ENCODE measurements at regions not wholly inside any gene's neighbourhood (a gene's known extent, or its start where the extent isn't known, plus 50 kb on each side); places are given as distances from the start of the nearest gene placed in this dataset.

DNA sequence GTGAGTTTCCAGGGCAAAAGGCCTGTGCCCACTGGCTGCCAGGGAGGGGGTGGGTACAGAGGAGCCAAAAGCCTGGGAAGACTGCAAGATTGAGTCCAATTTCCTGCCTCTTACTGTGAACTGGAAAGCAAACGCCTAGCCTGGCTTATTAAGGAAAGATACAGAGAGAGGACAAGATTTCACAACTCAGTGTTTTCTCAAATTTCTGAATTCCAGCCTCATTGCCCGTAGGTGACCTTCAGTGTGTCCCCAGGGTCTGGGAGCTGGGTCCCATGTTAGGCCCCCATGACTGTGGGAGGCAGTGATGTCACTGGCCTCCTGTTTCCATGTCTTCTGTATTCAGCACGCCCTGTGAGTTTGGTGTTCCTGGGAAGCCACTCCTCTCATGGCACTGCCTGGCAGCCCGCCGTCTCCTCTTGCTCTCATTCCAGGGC is 60.6 kb upstream of the PTPN3 start:
- DNase-seq: no peak
- Histone ChIP-seq H3K36me3 (ENCODE audit: control insufficient read depth, insufficient read depth, low read length) (no peaks in the 10 kb centered on the region), H3K9me3 (ENCODE audit: control insufficient read depth, low read length) (no peaks in the 10 kb centered on the region), H3K4me3 (ENCODE audit: low read length) (no peak overlapping the region), H3K9ac (ENCODE audit: extremely low read depth, low read length, poor library complexity, severe bottlenecking) (no peak overlapping the region), H3K27ac (ENCODE audit: low read depth, low read length) (no peak overlapping the region), H3K4me1 (ENCODE audit: control insufficient read depth, insufficient read depth, low read length) (peaks cover 2% of the 10 kb centered on the region), H3K27me3 (ENCODE audit: control insufficient read depth, insufficient read depth, low read length, poor library complexity, severe bottlenecking) (no peaks in the 10 kb centered on the region)
- Mint-ChIP-seq H3K4me1 (peaks cover 18% of the 10 kb centered on the region), H3K36me3 (ENCODE audit: low read depth) (no peaks in the 10 kb centered on the region), H3K27me3 (ENCODE audit: insufficient read depth) (peaks cover 7% of the 10 kb centered on the region), H3K4me3 (no peak overlapping the region), H3K27ac (no peak overlapping the region), H3K9me3 (no peaks in the 10 kb centered on the region)
- TF ChIP-seq, protein P1, sequence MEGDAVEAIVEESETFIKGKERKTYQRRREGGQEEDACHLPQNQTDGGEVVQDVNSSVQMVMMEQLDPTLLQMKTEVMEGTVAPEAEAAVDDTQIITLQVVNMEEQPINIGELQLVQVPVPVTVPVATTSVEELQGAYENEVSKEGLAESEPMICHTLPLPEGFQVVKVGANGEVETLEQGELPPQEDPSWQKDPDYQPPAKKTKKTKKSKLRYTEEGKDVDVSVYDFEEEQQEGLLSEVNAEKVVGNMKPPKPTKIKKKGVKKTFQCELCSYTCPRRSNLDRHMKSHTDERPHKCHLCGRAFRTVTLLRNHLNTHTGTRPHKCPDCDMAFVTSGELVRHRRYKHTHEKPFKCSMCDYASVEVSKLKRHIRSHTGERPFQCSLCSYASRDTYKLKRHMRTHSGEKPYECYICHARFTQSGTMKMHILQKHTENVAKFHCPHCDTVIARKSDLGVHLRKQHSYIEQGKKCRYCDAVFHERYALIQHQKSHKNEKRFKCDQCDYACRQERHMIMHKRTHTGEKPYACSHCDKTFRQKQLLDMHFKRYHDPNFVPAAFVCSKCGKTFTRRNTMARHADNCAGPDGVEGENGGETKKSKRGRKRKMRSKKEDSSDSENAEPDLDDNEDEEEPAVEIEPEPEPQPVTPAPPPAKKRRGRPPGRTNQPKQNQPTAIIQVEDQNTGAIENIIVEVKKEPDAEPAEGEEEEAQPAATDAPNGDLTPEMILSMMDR (conservative IDR thresholded peaks at IDR 0.05): no peak
- WGBS, 2 experiments (ENCODE audit: insufficient coverage in 1 of 2, insufficient read length in 1 of 2): 91 to 100% methylated on average over 5 of the region's 5 CpGs

DNA sequence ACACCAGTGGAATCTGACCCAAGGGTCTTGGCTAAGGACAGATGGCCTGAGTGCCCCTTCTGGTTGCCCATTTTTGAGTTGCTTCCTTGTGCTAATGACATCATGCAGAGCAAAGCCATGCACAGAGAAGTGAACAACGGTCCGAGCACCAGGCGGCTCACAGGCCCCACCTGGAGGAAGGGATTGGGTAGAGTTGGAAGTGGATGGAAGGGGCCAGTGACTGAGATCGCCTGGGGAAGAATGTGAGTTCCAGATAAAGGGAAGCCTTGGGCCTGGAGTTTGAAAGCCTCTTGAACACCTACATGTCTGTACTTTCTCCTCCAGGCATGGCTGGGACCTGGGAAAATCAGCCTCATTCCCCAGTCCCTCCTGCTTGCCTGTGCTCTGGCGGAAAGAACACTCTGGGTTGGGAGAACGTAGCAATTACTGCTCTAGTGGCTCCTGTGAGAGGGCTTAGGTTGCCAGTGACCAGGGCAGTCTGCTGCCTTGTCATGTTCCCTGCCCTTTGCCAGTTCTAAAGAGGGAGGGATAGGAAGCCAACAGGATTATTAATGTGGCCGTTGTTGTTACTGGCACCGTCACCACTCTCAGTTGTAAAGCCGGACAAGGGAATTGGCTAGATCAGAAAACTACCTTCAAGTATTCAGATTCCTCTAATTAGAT is 62.5 kb upstream of the PTPN3 start:
- Histone ChIP-seq H3K27me3 (ENCODE audit: control insufficient read depth, insufficient read depth, low read length, poor library complexity, severe bottlenecking) (no peaks in the 10 kb centered on the region), H3K9me3 (ENCODE audit: control insufficient read depth, low read length) (no peaks in the 10 kb centered on the region), H3K4me1 (ENCODE audit: control insufficient read depth, insufficient read depth, low read length) (peaks cover 2% of the 10 kb centered on the region), H3K9ac (ENCODE audit: extremely low read depth, low read length, poor library complexity, severe bottlenecking) (no peak overlapping the region), H3K36me3 (ENCODE audit: control insufficient read depth, insufficient read depth, low read length) (no peaks in the 10 kb centered on the region), H3K27ac (ENCODE audit: low read depth, low read length) (no peak overlapping the region), H3K4me3 (ENCODE audit: low read length) (no peak overlapping the region)
- no peaks in the 10 kb centered on the region for H3K9me3 Mint-ChIP-seq
- H3K4me3 Mint-ChIP-seq: no peak overlapping the region
- H3K4me1 Mint-ChIP-seq: peaks cover 17% of the 10 kb centered on the region
- 67 to 100% methylated on average over 2 to 9 of the region's 9 CpGs for WGBS, 2 experiments (ENCODE audit: insufficient coverage in 1 of 2, insufficient read length in 1 of 2)
- TF ChIP-seq, protein P1 (conservative IDR thresholded peaks at IDR 0.05): peak; percentile 76
- DNase-seq: peak; percentile 82
- H3K27me3 Mint-ChIP-seq (ENCODE audit: insufficient read depth): peaks cover 7% of the 10 kb centered on the region
- H3K36me3 Mint-ChIP-seq (ENCODE audit: low read depth): no peaks in the 10 kb centered on the region
- H3K27ac Mint-ChIP-seq: peak overlapping the region; percentile 18

DNA sequence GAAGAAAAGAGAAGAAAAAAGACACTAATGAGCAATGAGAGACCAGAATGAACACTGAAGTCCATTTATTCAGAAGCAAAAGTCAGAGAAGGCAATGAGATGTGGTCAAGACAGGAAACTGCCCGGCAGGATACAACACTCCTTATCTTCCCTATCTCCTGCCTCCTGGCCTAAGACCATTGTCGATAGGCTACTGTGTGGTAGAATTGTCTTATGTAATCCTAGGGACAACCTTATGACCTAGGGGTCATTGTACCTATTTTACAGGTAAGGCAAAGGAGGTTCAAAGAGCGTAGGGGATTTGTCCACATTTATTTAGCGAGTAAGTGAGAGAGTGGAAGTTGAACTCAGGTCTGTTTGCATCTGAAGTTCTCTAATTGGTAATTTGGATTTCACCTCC is 63.0 kb upstream of the PTPN3 start:
- peak; percentile 49 for DNase-seq
- Mint-ChIP-seq H3K4me1 (peaks cover 11% of the 10 kb centered on the region), H3K27ac (peak overlapping the region; percentile 18), H3K4me3 (no peak overlapping the region), H3K9me3 (no peaks in the 10 kb centered on the region), H3K27me3 (ENCODE audit: insufficient read depth) (peaks cover 7% of the 10 kb centered on the region), H3K36me3 (ENCODE audit: low read depth) (no peaks in the 10 kb centered on the region)
- Histone ChIP-seq H3K9me3 (ENCODE audit: control insufficient read depth, low read length) (no peaks in the 10 kb centered on the region), H3K4me1 (ENCODE audit: control insufficient read depth, insufficient read depth, low read length) (peaks cover 2% of the 10 kb centered on the region), H3K9ac (ENCODE audit: extremely low read depth, low read length, poor library complexity, severe bottlenecking) (no peak overlapping the region), H3K4me3 (ENCODE audit: low read length) (no peak overlapping the region), H3K36me3 (ENCODE audit: control insufficient read depth, insufficient read depth, low read length) (no peaks in the 10 kb centered on the region), H3K27ac (ENCODE audit: low read depth, low read length) (no peak overlapping the region), H3K27me3 (ENCODE audit: control insufficient read depth, insufficient read depth, low read length, poor library complexity, severe bottlenecking) (no peaks in the 10 kb centered on the region)
- TF ChIP-seq, protein P1 (conservative IDR thresholded peaks at IDR 0.05): no peak
- 93 to 94% methylated on average over 2 to 4 of the region's 4 CpGs for WGBS, 2 experiments (ENCODE audit: insufficient coverage in 1 of 2, insufficient read length in 1 of 2)
